Coronary artery (tissue), 2 donors: ENCODE measurements at regions not wholly inside any gene's neighbourhood (a gene's known extent, or its start where the extent isn't known, plus 50 kb on each side); places are given as distances from the start of the nearest gene placed in this dataset.

Experiments
- DNase-seq: peaks from one replicate; pipeline ENCODE4 v3.0.0-alpha.2; 2017; ENCODE audit warnings: low spot score
- H3K27ac ChIP-seq, 2 donors: fragments of 200-600 bp; sonication (generic); one replicate each; pipeline ENCODE4 v1.5.1; 2016 to 2019
- H3K4me3 ChIP-seq: fragments of 200-600 bp; sonication (generic); 2 replicates; pipeline ENCODE4 v1.5.1; 2016; ENCODE audit warnings: mild to moderate bottlenecking, moderate library complexity
- CTCF ChIP-seq: fragments of 200-600 bp; sonication (generic); IDR thresholded peaks from one replicate; pipeline ENCODE4 v1.5.1; 2019; ENCODE audit warnings: antibody characterized with exemption

GRCh38 chr15:31266712-31267111 is 59.9 kb upstream of the KLF13 start:
- Histone ChIP-seq H3K4me3 (no peak overlapping the region), H3K27ac (peak overlapping the region in 1 of 2 donors; percentile 32)
- peak; percentile 65 for DNase-seq
- no peak for TF ChIP-seq CTCF

GRCh38 chr15:31267161-31268107 is 59.2 kb upstream of the KLF13 start:
- no peak for TF ChIP-seq CTCF
- Histone ChIP-seq H3K4me3 (no peak overlapping the region), H3K27ac (peak overlapping the region in 1 of 2 donors; percentile 32)
- DNase-seq: peak; percentile 59

GRCh38 chr15:31268108-31268501 is 58.5 kb upstream of the KLF13 start:
- no peak overlapping the region for H3K4me3 ChIP-seq
- no peak for DNase-seq
- no peak for TF ChIP-seq CTCF
- H3K27ac ChIP-seq: no peak overlapping the region

- Histone ChIP-seq H3K4me3 (no peak overlapping the region), H3K27ac (no peak overlapping the region)
- no peak for DNase-seq
- no peak for TF ChIP-seq CTCF
These were observed 57.5 kb upstream of the KLF13 start for GRCh38 chr15:31268911-31269784.

- no peak for TF ChIP-seq CTCF
- no peak overlapping the region for H3K4me3 ChIP-seq
- no peak overlapping the region for H3K27ac ChIP-seq
- DNase-seq: no peak
These were observed 56.6 kb upstream of the KLF13 start for GRCh38 chr15:31269816-31270575.

GRCh38 chr15:31270767-31271166 is 55.9 kb upstream of the KLF13 start:
- TF ChIP-seq CTCF: no peak
- no peak overlapping the region for H3K27ac ChIP-seq
- H3K4me3 ChIP-seq: no peak overlapping the region
- no peak for DNase-seq
